ENCODE measurements at regions not wholly inside any gene's neighbourhood (a gene's known extent, or its start where the extent isn't known, plus 50 kb on each side); places are given as distances from the start of the nearest gene placed in this dataset.

DNA sequence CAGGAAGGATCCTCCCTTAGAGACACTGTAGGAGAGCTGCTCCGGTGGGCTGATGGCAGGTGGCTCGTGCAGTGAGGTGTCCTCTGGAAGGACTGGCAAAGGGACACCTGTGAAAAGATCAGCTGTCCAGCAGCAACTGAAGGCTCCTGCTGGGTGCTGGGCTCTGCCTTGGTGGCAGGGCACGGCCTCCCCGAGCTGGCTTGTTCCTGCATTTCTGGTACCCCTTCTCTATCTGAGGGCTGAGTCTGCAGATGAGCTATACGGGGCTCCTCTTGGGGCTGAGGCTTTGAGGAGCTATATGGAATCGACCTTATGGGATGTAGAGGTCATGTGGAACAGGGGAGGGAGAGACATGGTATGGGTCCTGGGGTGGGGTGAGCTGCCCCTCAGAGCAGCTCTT lies 875.8 kb downstream of the BRD1 start:
- TF ChIP-seq, protein P1, sequence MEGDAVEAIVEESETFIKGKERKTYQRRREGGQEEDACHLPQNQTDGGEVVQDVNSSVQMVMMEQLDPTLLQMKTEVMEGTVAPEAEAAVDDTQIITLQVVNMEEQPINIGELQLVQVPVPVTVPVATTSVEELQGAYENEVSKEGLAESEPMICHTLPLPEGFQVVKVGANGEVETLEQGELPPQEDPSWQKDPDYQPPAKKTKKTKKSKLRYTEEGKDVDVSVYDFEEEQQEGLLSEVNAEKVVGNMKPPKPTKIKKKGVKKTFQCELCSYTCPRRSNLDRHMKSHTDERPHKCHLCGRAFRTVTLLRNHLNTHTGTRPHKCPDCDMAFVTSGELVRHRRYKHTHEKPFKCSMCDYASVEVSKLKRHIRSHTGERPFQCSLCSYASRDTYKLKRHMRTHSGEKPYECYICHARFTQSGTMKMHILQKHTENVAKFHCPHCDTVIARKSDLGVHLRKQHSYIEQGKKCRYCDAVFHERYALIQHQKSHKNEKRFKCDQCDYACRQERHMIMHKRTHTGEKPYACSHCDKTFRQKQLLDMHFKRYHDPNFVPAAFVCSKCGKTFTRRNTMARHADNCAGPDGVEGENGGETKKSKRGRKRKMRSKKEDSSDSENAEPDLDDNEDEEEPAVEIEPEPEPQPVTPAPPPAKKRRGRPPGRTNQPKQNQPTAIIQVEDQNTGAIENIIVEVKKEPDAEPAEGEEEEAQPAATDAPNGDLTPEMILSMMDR (IDR thresholded peaks at IDR 0.05; ENCODE audit: low read depth, low read length, poor library complexity, severe bottlenecking) = no peak
- TF ChIP-seq EZH2phosphoT487 (IDR thresholded peaks at IDR 0.05; ENCODE audit: borderline replicate concordance, low read length) = no peak
